Osteoblast (primary cell): ENCODE measurements at regions not wholly inside any gene's neighbourhood (a gene's known extent, or its start where the extent isn't known, plus 50 kb on each side); places are given as distances from the start of the nearest gene placed in this dataset.

Source experiments
- DNase-seq: peaks from one replicate; pipeline ENCODE4 v3.0.0; 2011; ENCODE audit warnings: low spot score, mixed read lengths; ENCODE audit not compliant: insufficient read length; ENCODE audit errors: missing footprints
- H2AFZ ChIP-seq: 2 replicates; pipeline ENCODE4 v1.6.0; 2011; ENCODE audit warnings: mild to moderate bottlenecking, low read length
- H3K27ac ChIP-seq: 2 replicates; pipeline ENCODE4 v1.5.1; 2011; ENCODE audit warnings: mild to moderate bottlenecking, low read depth, low read length, moderate library complexity
- H3K27me3 ChIP-seq: 2 replicates; pipeline ENCODE4 v1.6.0; 2012; ENCODE audit warnings: mild to moderate bottlenecking, control low read depth, inconsistent platforms, low read length, moderate library complexity; ENCODE audit not compliant: insufficient read depth
- H3K36me3 ChIP-seq: 2 replicates; pipeline ENCODE4 v1.5.1; 2011; ENCODE audit warnings: mild to moderate bottlenecking, low read length, control low read depth, moderate library complexity; ENCODE audit not compliant: insufficient read depth
- H3K4me1 ChIP-seq: 2 replicates; pipeline ENCODE4 v1.5.1; 2011; ENCODE audit warnings: mild to moderate bottlenecking, low read length, control low read depth, moderate library complexity; ENCODE audit not compliant: insufficient read depth
- H3K4me2 ChIP-seq: 2 replicates; pipeline ENCODE4 v1.6.0; 2011; ENCODE audit warnings: mild to moderate bottlenecking, low read length; ENCODE audit not compliant: insufficient read depth
- H3K4me3 ChIP-seq: fragments of 200-600 bp; sonication (generic); 3 replicates; pipeline ENCODE4 v1.5.1; 2012; ENCODE audit warnings: mild to moderate bottlenecking, low read length, inconsistent platforms; ENCODE audit not compliant: insufficient read depth
- H3K79me2 ChIP-seq: 2 replicates; pipeline ENCODE4 v1.6.0; 2012; ENCODE audit warnings: mild to moderate bottlenecking, low read length, control low read depth, inconsistent platforms; ENCODE audit not compliant: insufficient read depth
- H3K9me3 ChIP-seq: 2 replicates; pipeline ENCODE4 v1.5.1; 2011; ENCODE audit warnings: low read depth, low read length, control low read depth
- H4K20me1 ChIP-seq: 2 replicates; pipeline ENCODE4 v1.6.0; 2012; ENCODE audit warnings: mild to moderate bottlenecking, low read length, control low read depth; ENCODE audit not compliant: insufficient read depth
- CTCF ChIP-seq: IDR thresholded peaks from 2 replicates; pipeline ENCODE4 v1.5.1; 2011; ENCODE audit warnings: mild to moderate bottlenecking, low read depth, low read length, moderate library complexity; ENCODE audit errors: extremely low read depth

DNA sequence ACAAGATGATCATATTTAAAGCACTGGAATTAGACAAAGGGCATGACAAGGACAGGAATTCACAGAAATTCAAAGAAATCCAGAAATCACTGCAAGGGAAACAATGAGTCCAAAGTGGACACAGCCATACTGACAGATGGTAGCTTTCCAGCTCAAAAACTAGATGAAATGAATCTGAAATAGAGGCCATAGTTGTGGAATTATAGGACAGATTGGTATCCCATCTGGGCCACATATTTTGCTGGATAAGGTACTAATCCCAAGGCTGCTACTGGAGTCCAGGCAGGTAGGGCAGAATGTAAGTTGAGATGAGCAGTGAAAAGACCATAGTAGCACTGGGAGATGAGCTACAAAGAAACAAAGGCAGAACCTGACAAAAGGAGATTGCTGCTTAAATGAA lies 258.3 kb upstream of the ANO3 start:
- TF ChIP-seq CTCF, result no peak
- Histone ChIP-seq H3K79me2 (no peaks in the 10 kb centered on the region), H3K27ac (no peak overlapping the region)

GRCh38 chr11:26076233-26076990 lies 255.5 kb upstream of the ANO3 start:
- Histone ChIP-seq H3K27ac (no peak overlapping the region), H3K4me1 (no peaks in the 10 kb centered on the region), H4K20me1 (no peaks in the 10 kb centered on the region), H3K4me2 (no peak overlapping the region), H3K27me3 (no peaks in the 10 kb centered on the region), H2AFZ (no peak overlapping the region), H3K9me3 (no peaks in the 10 kb centered on the region), H3K4me3 (no peak overlapping the region), H3K36me3 (no peaks in the 10 kb centered on the region), H3K79me2 (no peaks in the 10 kb centered on the region)
- no peak for TF ChIP-seq CTCF
- DNase-seq, result no peak

More for the DNA sequence above, 258.3 kb upstream of the ANO3 start:
- H3K4me3 ChIP-seq, result no peak overlapping the region
- no peaks in the 10 kb centered on the region for H4K20me1 ChIP-seq
- H3K36me3 ChIP-seq, result no peaks in the 10 kb centered on the region
- no peaks in the 10 kb centered on the region for H3K4me1 ChIP-seq
- no peak for DNase-seq
- no peak overlapping the region for H3K4me2 ChIP-seq
- H3K9me3 ChIP-seq, result no peaks in the 10 kb centered on the region
- no peaks in the 10 kb centered on the region for H3K27me3 ChIP-seq
- no peak overlapping the region for H2AFZ ChIP-seq

GRCh38 chr11:26078231-26078821 lies 253.6 kb upstream of the ANO3 start:
- no peaks in the 10 kb centered on the region for H3K9me3 ChIP-seq
- no peak for TF ChIP-seq CTCF
- H2AFZ ChIP-seq, result no peak overlapping the region
- no peaks in the 10 kb centered on the region for H4K20me1 ChIP-seq
- H3K36me3 ChIP-seq, result no peaks in the 10 kb centered on the region
- H3K4me3 ChIP-seq, result no peak overlapping the region
- H3K27ac ChIP-seq, result no peak overlapping the region
- no peak overlapping the region for H3K4me2 ChIP-seq
- H3K4me1 ChIP-seq, result no peaks in the 10 kb centered on the region
- no peaks in the 10 kb centered on the region for H3K27me3 ChIP-seq
- no peak for DNase-seq
- no peaks in the 10 kb centered on the region for H3K79me2 ChIP-seq

GRCh38 chr11:26084313-26084712 lies 247.6 kb upstream of the ANO3 start:
- Histone ChIP-seq H3K27ac (no peak overlapping the region), H3K79me2 (no peaks in the 10 kb centered on the region), H3K36me3 (no peaks in the 10 kb centered on the region), H3K9me3 (no peaks in the 10 kb centered on the region), H3K27me3 (no peaks in the 10 kb centered on the region), H4K20me1 (no peaks in the 10 kb centered on the region), H2AFZ (no peak overlapping the region), H3K4me2 (no peak overlapping the region), H3K4me3 (no peak overlapping the region), H3K4me1 (no peaks in the 10 kb centered on the region)
- no peak for TF ChIP-seq CTCF
- no peak for DNase-seq
